Activated T-helper 9 cell treated with anti-CD3 and anti-CD28 coated beads, Interleukin-2, amount 50 U/mL, for 16 hours (primary cell): ENCODE measurements at regions not wholly inside any gene's neighbourhood (a gene's known extent, or its start where the extent isn't known, plus 50 kb on each side); places are given as distances from the start of the nearest gene placed in this dataset.

Experiments
- DNase-seq: peaks from one replicate; pipeline ENCODE4 v3.0.0-alpha.2; 2020; ENCODE audit warnings: low read depth

DNA sequence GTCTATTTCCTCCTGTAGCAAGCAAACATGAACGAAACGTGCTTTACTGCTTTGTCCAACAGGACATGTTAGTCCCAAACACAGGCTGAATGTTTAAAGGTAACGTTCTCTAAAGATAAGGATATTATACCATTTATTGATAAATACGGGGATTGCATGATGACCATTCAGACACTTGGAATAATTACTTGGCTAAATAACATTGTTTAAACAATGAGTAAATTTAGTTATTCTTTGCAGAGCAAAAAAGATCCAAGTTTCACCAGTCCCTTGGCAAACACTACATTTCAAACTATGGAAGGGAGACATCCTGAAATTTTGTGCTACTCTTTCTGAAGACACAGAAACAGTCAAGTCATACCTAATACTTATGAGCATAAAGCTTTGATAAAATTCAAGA lies 88.0 kb downstream of the ZNF280B start:
- no peak for DNase-seq

DNA sequence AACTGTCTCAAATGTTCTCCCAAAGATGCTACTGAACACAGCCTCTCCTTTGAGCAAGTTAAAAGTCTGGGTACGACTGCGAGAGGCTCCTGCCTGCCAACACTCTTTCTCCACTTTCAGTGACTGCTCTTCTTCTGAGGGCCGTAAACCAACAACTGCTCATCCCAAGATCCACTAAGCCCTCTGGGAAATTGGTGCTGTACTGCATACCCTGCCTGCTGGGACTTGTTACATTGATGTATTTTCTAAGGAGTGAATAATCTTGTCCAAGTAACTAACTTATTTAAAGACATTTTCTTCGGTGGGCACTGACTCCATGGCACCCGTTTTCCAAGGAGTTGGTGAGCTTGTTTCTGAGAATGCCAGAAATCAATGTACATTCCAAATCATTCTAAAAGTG lies 87.2 kb downstream of the ZNF280B start:
- no peak for DNase-seq

DNA sequence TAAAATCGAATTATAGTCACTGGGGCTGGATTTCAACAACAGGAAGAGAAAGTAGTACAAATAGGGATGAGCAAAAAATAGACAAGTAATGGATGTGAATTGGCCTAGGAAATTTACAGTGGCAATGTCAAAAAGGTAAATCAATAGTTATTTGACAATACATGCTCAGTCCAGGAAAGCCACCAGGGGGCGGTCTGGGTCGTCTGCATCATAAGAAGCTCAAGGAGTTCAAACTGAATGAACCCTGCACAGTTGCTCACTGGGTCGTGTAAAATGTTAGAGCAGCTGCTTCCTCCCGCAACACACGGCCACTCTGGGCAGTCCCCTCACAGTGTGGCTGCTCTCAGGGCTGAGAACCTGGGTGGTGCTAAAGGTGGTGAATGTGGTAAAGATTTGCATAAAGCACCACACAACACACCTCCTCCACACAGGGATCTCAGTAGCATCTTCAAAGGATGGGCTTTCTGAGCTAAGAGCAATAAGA lies 85.9 kb downstream of the ZNF280B start:
- peak; percentile 36 for DNase-seq

DNA sequence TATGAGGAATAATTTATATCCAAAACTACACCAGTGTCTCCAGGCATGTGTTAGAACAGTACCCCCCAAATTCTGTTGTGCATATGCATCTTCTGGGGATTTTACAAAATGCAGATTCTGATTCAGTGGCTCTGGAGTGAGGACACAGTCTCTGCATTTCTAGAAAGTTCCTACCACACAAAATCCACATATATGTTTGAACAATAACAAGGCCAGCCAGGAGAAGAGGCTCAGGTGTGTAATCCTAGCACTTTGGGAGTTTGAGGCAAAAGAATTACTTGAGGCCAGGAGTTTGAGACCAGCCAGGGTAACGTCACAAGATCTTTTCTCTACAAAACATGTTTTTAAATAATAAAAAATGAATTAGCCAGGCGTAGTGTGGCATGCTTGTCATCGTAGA lies 84.9 kb downstream of the ZNF280B start:
- no peak for DNase-seq

DNA sequence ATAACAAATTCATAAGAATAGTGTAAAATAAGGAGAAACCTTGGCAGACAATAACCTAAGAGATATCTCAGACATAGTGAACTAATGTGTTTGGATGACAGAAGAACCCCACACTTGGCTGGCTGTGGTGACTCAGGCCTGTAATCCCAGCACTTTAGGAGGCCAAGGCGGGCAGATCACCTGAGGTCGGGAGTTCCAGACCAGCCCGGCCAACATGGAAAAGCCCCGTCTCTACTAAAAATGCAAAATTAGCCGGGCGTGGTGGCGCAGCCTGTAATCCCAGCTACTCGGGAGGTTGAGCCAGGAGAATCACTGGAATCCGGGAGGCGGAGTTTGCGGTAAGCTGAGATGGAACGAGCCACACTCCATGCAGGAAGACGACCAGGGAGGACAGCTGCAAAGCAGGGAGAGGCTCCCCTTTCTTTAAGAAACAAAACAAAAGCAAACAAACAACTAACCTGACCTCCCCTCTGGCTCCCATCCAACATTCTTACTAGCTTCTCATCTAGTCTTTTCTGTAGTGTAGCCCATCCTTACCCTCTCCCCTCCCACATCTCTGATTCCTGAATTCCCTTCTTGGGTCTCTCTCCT lies 84.2 kb downstream of the ZNF280B start:
- no peak for DNase-seq

DNA sequence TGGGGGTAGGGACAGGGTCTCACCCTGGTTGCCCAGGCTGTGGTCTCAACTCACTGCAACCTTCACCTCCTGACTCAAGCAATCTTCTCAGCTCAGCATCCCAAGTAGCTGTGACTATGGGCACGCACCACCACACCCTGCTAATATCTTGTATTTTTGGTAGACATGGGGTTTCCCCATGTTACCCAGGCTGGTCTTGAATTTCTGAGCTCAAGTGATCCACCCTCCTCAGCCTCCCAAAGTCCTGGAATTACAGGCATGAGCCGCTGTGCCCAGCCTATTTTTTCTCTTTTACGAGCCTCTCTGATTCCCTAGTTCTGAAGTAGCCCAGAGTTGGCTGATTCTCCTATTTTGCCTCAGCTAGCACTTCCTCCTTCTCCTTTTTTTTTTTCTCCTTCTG lies 83.6 kb downstream of the ZNF280B start:
- no peak for DNase-seq

DNA sequence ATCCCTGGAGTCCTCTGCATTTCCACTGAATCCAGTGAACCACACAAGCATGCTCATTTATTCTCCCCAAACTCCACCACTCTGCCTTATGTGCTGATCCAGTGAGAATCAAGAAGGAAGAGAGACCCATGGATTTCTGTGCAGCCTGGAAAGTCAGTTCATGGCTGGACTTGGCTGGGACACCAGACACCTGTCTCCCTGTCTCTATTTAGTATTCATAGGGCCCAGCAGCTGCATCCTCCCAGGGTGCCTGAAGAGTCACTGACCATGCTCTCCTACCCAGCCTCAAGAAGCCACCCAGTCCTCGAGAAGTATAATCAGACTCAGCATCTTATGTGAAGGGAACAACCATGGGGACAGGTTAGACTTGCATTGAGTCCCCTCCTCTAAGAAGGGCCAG lies 83.2 kb downstream of the ZNF280B start:
- DNase-seq, result no peak

DNA sequence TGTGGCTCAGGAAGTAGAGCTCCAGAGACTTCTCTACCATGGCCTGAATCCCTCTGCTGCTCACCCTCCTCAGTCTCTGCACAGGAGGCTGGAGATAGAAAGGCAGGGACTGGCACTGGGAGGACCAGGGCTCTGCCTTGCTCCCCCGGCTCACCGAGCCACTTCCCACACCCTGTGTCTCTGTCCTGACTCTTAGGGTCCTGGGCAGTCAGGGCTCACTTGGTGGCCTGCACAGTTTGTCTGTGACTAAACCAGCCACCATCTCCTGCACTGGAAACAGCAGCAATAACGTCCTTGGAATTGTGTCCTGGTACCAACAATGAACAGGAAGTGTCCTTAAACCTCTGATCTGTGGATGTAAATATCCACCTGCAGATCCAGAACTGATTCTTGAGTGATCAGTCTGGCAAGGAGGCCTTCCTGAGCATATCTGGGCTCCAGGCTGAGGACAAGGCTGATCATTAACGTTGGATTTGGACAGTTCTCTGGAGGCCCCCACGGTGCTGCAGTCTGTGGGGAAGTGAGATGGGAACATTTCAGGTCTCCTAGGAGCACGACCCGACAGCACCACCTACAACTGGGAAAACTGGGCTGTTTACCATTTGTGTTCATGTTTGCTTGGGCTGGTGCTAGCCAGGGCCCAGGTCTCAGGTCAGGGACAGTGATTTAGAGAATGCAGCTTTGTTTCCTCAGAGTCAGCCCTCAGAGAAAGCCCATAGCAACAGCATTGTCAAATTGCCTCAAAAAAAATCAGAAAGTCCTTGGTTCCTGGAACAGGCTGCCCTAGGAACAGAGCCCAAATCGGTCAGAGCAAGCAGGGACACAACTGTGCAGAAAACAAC lies 82.5 kb downstream of the ZNF280B start:
- DNase-seq, result no peak

DNA sequence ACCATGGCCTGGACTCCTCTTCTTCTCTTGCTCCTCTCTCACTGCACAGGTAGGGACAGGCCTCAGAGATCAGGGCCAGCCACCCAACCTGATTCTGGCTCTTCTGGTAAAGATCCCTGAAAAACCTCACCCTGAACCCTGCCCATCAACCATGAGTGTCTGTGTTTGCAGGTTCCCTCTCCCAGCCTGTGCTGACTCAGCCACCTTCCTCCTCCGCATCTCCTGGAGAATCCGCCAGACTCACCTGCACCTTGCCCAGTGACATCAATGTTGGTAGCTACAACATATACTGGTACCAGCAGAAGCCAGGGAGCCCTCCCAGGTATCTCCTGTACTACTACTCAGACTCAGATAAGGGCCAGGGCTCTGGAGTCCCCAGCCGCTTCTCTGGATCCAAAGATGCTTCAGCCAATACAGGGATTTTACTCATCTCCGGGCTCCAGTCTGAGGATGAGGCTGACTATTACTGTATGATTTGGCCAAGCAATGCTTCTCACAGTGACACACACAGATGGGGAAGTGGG lies 80.9 kb downstream of the ZNF280B start:
- DNase-seq, result no peak

DNA sequence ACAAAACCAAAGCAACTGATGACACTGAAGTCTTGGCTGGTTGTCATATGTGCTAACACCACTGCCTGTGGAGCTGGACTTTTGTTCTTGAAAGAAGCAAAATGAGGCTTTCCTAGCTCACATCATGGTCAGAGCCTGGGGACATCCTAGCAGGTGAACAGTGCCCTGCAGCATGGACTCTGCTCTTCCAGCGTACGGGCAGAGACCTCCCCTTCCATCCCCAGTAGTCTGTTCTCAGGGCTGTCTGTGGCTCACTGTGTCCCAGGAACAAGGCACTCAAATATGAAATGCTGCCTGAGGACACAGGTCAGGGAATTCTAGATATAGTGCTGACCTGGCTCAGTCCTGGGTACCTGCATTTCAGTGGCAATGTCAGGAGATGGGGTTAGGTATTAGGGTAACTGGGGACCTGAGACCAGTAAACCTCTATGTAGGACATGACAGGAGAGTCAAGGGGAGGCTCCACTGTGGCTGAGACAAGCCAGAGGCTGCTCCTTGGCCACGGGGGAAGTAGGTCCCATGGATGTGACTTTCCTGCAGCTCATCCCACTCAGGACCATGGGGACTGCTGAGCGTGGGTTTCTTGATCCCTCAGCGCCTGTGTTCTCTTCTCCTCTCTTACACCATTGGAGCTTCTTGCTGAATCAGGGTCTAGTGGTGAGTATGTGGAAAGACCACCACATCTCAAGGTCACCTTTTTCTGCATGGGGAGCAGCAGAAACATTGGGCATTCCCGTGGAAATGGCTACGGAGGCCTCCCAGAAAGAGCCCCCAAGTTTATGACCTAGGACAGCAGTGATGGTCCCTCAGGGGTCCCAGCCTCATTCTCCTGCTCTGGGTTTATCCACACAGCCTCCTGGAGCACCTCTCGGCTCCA lies 80.1 kb downstream of the ZNF280B start:
- DNase-seq, result no peak

DNA sequence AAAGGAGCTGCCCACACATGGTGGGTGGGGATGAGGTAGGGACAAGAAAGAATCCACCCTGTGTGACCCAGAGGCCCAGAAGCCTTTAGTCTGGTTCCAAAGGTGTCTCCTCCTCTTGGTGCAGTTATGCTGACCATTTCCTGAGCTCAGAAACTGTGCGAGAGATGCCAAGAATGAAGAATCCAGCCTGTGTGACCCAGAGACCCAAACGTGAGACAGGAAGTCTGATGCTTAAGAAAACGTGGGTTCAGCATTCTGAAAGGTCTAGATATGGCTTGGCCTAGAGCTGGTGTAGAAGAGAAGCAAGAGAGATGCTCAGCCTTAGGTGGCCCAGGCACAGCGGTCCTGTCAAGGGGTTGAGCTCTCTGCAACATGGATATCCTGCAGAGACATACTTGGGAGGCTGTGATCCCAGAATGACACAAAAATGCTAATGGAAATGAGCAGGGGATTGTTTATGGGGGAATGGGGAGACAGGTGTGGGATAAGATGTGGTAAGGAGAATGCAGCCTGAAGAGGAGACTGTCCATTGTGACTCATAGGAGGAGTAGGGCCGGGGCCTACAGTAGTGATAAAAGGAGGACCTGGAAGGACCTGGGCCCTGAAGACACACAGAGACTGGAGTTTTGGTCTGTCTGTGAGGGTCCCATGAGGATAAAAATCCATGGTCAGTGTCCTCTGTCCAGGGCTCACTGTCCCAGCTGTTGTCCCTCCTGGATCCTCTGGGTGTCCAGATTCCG lies 79.0 kb downstream of the ZNF280B start:
- DNase-seq, result no peak

DNA sequence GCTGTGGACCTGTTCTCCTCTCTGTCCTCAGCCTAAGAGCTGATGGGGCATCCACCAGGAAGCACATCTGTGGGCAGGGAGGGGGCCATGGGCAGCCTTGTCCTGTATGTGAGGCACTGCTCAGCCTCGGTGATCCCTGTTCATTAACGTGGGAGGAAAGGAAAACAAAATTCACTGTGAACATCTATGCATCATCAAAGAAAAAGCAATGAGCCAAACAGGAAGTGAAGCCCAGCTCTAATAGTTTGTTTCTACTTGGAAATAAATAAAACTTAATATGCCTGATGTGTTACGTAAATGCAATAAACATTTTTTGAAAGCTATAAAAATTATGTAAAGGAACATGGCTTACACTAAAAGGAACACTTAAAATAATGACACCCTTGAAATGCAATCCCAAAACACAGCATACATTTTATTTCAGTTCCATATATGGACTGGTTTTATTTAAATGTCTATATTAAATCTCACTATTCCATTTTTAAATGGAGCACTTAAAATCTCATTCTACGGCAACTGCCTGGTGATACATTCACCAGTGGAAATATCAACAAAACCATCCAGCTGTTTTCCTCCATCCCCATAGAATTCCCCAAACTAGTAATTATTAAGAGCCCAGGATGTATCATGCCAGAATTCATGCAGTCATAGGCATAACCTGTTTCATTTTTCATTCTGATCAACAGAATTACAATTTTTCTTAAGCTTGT lies 78.3 kb downstream of the ZNF280B start:
- no peak for DNase-seq

DNA sequence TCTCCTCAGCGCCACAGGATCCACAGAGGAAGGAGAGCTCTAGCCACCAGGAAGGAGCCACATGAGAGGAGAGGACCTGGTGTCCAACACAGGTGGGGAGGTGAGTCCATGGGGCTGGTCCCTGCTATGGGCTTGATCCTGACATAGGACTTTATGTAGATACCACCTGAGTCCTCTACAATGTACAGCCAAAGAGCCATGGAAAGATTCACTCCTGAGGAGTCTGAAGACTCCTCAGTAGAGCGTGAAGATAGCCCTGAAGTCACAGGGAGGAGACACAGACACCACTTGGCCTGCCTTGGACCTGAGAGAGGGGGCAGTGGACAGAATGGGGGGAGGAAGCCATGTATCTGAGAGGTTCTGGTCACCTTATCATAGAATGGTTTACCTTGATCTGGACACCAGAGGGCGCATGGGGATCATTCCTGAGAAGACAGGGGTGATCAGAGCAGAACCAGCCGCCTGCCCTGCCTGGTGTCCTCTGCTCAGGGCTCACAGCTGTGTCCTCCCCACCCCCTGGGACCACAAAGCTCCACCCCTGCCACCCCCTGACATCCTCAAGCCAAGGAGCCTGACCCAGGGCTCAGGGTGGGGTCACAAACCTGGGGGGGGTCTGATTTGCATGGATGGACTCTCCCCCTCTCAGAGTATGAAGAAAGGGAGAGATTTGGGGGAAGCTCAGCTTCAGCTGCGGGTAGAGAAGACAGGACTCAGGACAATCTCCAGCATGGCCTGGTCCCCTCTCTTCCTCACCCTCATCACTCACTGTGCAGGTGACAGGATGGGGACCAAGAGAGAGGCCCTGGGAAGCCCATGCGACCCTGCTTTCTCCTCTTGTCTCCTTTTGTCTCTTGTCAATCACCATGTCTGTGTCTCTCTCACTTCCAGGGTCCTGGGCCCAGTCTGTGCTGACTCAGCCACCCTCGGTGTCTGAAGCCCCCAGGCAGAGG lies 77.0 kb downstream of the ZNF280B start:
- peak; percentile 12 for DNase-seq

DNA sequence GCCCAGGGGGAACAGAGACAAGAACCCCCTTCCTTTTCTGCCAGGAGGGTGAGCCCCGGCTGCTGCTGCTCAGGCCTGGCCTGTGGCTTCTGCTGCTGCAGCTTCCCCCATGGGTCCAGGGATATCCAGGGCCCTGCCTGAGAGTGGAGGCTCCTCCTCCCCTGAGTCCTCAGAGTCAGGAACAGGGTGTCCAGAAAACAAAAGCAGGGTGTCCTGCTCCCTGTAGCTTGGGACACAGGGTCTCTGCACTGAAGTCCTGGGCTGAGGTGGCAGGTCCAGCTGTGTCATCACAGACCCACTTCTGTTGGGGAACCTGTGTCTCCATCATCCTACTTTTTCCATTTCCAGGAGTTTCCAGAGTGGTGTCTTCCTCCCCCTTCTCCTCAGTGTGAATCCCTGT lies 76.1 kb downstream of the ZNF280B start:
- no peak for DNase-seq

DNA sequence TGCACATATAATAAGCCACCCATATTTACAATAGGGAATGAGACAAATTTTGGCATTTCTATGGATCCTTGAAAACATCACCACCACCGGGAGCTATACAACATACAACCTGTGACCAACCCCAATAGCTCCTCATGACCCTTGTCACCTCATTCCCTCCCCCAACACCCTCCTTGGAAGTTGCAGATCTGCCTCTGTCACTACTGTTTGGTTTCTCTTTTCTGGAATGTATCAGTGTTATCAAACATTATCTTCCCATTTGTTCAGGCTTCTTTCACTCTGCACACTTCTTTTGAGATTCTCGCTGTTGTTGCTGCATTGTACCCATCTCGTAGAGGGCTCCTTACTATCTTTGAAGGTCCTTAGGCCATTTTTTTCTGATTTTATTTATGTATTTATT lies 75.6 kb downstream of the ZNF280B start:
- DNase-seq, result no peak

DNA sequence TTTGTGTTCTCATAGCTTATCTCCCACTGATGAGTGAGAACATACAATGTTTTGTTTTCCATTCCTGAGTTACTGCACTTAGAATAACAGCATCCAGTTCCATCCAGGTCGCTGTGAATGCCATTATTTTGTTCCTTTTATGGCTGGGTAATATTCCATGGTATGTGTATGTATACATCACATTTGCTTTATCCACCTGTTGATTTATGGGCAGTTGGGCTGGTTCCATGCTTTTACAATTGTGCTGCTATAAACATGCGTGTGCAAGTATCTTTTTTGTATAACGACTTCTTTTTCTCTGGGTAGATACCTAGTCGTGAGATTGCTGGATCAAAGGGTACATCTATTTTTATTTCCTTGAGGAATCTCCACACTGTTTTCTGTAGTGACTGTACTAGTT lies 74.8 kb downstream of the ZNF280B start:
- no peak for DNase-seq
